SK-N-SH treated with all-trans-retinoic acid at 6 μM for 48 hours (cell line): ENCODE measurements at regions not wholly inside any gene's neighbourhood (a gene's known extent, or its start where the extent isn't known, plus 50 kb on each side); places are given as distances from the start of the nearest gene placed in this dataset.

ENCODE experiments used
- ISL1 ChIP-seq: fragments of 250-450 bp; sonication (Bioruptor Pico); IDR thresholded peaks from 2 replicates; pipeline ENCODE4 v2.1.2; 2022; ENCODE audit warnings: mild to moderate bottlenecking, moderate library complexity
- RARB ChIP-seq: fragments of 250-450 bp; sonication (Bioruptor Pico); IDR thresholded peaks from 2 replicates; pipeline ENCODE4 v1.8.0; 2021; ENCODE audit warnings: mild to moderate bottlenecking, moderate library complexity
- ZFP3 ChIP-seq: fragments of 250-450 bp; sonication (Bioruptor Pico); IDR thresholded peaks from 2 replicates; pipeline ENCODE4 v1.5.0; 2020; ENCODE audit warnings: mild to moderate bottlenecking, moderate library complexity
- ZFP30 ChIP-seq: fragments of 450-650 bp; formaldehyde crosslinking; IDR thresholded peaks from 2 replicates; pipeline ENCODE4 v1.5.0; 2022; ENCODE audit warnings: mild to moderate bottlenecking, moderate library complexity
- ZNF565 ChIP-seq: fragments of 450-650 bp; formaldehyde crosslinking; conservative IDR thresholded peaks from 2 replicates; pipeline ENCODE4 v1.5.0; 2020; ENCODE audit warnings: low read depth, mild to moderate bottlenecking, moderate library complexity
- TF ChIP-seq, protein P1 (sequence below): fragments of 250-450 bp; sonication (Bioruptor Pico); IDR thresholded peaks from 2 replicates; pipeline ENCODE4 v1.8.0; 2021; ENCODE audit warnings: low read depth, mild to moderate bottlenecking, moderate library complexity, borderline replicate concordance
- TF ChIP-seq, protein P2 (sequence below): fragments of 250-450 bp; sonication (Bioruptor Pico); IDR thresholded peaks from 2 replicates; pipeline ENCODE4 v1.5.1; 2020; ENCODE audit warnings: low read depth, mild to moderate bottlenecking, moderate library complexity

DNA sequence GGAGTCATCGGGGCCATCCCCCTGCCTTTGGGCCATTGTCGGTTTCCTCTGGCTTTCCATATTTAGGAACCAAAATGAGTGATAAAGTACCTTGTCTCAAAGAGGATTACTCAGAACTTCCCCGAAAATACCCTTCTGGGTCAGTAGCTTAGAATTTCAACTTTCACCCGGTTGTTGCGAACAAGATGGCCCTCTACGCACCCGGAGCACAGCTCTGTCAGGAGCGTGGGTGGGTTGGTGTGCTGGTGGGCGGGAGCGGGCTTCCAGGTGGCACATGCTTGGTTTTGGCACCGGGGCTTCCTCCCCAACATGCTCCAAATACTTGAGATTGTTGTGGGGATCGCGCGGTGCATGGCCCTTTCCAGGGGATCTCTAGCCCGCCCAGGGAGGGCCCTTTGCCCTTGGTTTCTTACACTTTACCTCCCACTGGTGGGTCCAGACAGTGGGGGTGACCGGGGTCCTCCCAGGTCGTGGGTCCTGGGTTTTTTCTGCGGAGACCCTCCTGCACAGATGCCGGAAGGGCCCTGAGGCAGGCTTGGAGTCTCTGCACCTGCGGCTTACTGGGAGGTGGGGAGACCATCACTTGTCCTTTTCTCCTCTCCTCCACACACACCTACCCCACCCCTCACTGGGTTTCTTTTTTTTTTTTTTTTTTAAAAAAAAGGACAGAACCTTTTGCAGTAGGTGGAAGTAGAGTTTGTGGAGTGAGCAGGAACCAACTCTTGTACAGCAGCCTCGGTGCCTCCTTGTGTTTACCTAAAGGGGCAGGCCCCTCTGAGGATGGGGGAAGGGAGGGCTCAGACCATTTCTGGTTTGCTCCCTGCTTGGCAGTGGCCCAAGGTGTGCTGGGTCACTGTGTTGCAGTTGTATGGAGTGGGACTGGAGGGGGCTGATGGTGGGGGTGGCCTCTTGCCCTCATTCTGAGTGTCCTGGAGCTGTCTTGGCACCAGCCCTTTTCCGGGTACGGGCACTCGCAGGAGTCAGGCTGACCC lies 142.1 kb downstream of the SEC14L1 start:
- TF ChIP-seq, protein P1, sequence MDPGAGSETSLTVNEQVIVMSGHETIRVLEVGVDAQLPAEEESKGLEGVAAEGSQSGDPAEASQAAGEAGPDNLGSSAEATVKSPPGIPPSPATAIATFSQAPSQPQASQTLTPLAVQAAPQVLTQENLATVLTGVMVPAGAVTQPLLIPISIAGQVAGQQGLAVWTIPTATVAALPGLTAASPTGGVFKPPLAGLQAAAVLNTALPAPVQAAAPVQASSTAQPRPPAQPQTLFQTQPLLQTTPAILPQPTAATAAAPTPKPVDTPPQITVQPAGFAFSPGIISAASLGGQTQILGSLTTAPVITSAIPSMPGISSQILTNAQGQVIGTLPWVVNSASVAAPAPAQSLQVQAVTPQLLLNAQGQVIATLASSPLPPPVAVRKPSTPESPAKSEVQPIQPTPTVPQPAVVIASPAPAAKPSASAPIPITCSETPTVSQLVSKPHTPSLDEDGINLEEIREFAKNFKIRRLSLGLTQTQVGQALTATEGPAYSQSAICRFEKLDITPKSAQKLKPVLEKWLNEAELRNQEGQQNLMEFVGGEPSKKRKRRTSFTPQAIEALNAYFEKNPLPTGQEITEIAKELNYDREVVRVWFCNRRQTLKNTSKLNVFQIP (CRISPR knock-in tag) = no peak
- TF ChIP-seq, protein P2, sequence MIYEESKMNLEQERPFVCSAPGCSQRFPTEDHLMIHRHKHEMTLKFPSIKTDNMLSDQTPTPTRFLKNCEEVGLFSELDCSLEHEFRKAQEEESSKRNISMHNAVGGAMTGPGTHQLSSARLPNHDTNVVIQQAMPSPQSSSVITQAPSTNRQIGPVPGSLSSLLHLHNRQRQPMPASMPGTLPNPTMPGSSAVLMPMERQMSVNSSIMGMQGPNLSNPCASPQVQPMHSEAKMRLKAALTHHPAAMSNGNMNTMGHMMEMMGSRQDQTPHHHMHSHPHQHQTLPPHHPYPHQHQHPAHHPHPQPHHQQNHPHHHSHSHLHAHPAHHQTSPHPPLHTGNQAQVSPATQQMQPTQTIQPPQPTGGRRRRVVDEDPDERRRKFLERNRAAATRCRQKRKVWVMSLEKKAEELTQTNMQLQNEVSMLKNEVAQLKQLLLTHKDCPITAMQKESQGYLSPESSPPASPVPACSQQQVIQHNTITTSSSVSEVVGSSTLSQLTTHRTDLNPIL (CRISPR knock-in tag) = no peak
- TF ChIP-seq ISL1 (CRISPR knock-in tag) (no peak), ZFP30 (CRISPR knock-in tag) (no peak), ZFP3 (CRISPR knock-in tag) (no peak), ZNF565 (CRISPR knock-in tag) (no peak), RARB (no peak)
